ENCODE measurements at regions not wholly inside any gene's neighbourhood (a gene's known extent, or its start where the extent isn't known, plus 50 kb on each side); places are given as distances from the start of the nearest gene placed in this dataset.

- DNase-seq, result no peak
Measured at GRCh38 chr4:114184901-114185300, 205.5 kb upstream of the ARSJ start.

GRCh38 chr4:114187592-114187991 is 208.1 kb upstream of the ARSJ start:
- no peak for DNase-seq

GRCh38 chr4:114191496-114191895 is 212.0 kb upstream of the ARSJ start:
- DNase-seq, result no peak

- DNase-seq, result no peak
Measured at GRCh38 chr4:114192854-114193253, 213.4 kb upstream of the ARSJ start.

- no peak for DNase-seq
Measured at GRCh38 chr4:114193624-114194399, 214.4 kb upstream of the ARSJ start.

GRCh38 chr4:114196606-114197005 is 217.2 kb upstream of the ARSJ start:
- no peak for DNase-seq

GRCh38 chr4:114200026-114200425 is 220.6 kb upstream of the ARSJ start:
- DNase-seq, result no peak

GRCh38 chr4:114205261-114205660 is 225.8 kb upstream of the ARSJ start:
- DNase-seq, result no peak

- DNase-seq, result no peak
Measured at GRCh38 chr4:114208574-114209151, 229.2 kb upstream of the ARSJ start.

GRCh38 chr4:114209584-114209983 is 230.1 kb upstream of the ARSJ start:
- DNase-seq, result no peak

GRCh38 chr4:114211556-114211955 is 232.1 kb upstream of the ARSJ start:
- DNase-seq, result no peak

- DNase-seq, result no peak
Measured at GRCh38 chr4:114217150-114217817, 237.8 kb upstream of the ARSJ start.

- DNase-seq, result no peak
Measured at GRCh38 chr4:114223580-114223979, 244.1 kb upstream of the ARSJ start.

GRCh38 chr4:114225436-114225835 is 246.0 kb upstream of the ARSJ start:
- no peak for DNase-seq

- no peak for DNase-seq
Measured at GRCh38 chr4:114226179-114226578, 246.7 kb upstream of the ARSJ start.

- DNase-seq, result no peak
Measured at GRCh38 chr4:114226968-114227760, 247.7 kb upstream of the ARSJ start.

- DNase-seq, result peak; percentile 57
Measured at GRCh38 chr4:114229706-114230105, 250.3 kb upstream of the ARSJ start.

GRCh38 chr4:114236171-114236769 is 256.8 kb upstream of the ARSJ start:
- DNase-seq, result no peak

GRCh38 chr4:114237997-114238396 is 258.6 kb upstream of the ARSJ start:
- no peak for DNase-seq

- no peak for DNase-seq
Measured at GRCh38 chr4:114249561-114249960, 270.1 kb upstream of the ARSJ start.

- no peak for DNase-seq
Measured at GRCh38 chr4:114249976-114250375, 270.5 kb upstream of the ARSJ start.

- DNase-seq, result no peak
Measured at GRCh38 chr4:114250439-114250891, 271.0 kb upstream of the ARSJ start.

GRCh38 chr4:114251020-114251419 is 271.6 kb upstream of the ARSJ start:
- no peak for DNase-seq

Measured in DMS 273 treated with DMSO at 0.1 percent for 48 hours (cell line).